Right renal cortex interstitium (tissue), 3 donors: ENCODE measurements at regions not wholly inside any gene's neighbourhood (a gene's known extent, or its start where the extent isn't known, plus 50 kb on each side); places are given as distances from the start of the nearest gene placed in this dataset.
A peak's percentile ranks its signal among the peaks of the same experiment; 100 is the strongest.

Experiments
- DNase-seq, 3 donors: peaks; one replicate each; pipeline ENCODE4 v3.0.0-alpha.2; 2013; ENCODE audit warnings: low read depth in 3 of 3, low spot score in 2 of 3

- DNase-seq: peak; percentile 41 to 56 (median 55)
Measured at GRCh38 chr9:36728651-36729520, 156.2 kb downstream of the MELK start.

GRCh38 chr9:36729906-36730305, 157.2 kb downstream of the MELK start:
- no peak for DNase-seq

- no peak for DNase-seq
Measured at GRCh38 chr9:36730414-36730813, 157.7 kb downstream of the MELK start.

- DNase-seq: no peak
Measured at GRCh38 chr9:36731068-36731956, 158.6 kb downstream of the MELK start.

GRCh38 chr9:36734737-36735136, 162.0 kb downstream of the MELK start:
- no peak for DNase-seq

- DNase-seq: no peak
Measured at GRCh38 chr9:36736648-36737047, 164.0 kb downstream of the MELK start.

- no peak for DNase-seq
Measured at GRCh38 chr9:36738318-36738976, 165.8 kb downstream of the MELK start.

GRCh38 chr9:36739373-36740116, 166.8 kb downstream of the MELK start:
- no peak for DNase-seq

- DNase-seq: no peak
Measured at GRCh38 chr9:36742264-36742663, 169.6 kb downstream of the MELK start.

- DNase-seq: no peak
Measured at GRCh38 chr9:36744678-36745077, 172.0 kb downstream of the MELK start.

- DNase-seq: no peak
Measured at GRCh38 chr9:36745977-36746376, 173.3 kb downstream of the MELK start.

GRCh38 chr9:36746415-36746814, 173.7 kb downstream of the MELK start:
- DNase-seq: no peak

GRCh38 chr9:36748322-36748899, 175.7 kb downstream of the MELK start:
- peak in 2 of 3 donors; percentile 53 to 63 for DNase-seq

GRCh38 chr9:36749461-36749860, 176.8 kb downstream of the MELK start:
- no peak for DNase-seq

- DNase-seq: no peak
Measured at GRCh38 chr9:36750630-36751029, 177.9 kb downstream of the MELK start.

GRCh38 chr9:36755019-36755418, 182.3 kb downstream of the MELK start:
- no peak for DNase-seq

GRCh38 chr9:36759141-36759540, 186.4 kb downstream of the MELK start:
- no peak for DNase-seq

- no peak for DNase-seq
Measured at GRCh38 chr9:36759976-36760375, 187.3 kb downstream of the MELK start.

- DNase-seq: no peak
Measured at GRCh38 chr9:36760667-36761420, 188.1 kb downstream of the MELK start.
